ENCODE measurements at regions not wholly inside any gene's neighbourhood (a gene's known extent, or its start where the extent isn't known, plus 50 kb on each side); places are given as distances from the start of the nearest gene placed in this dataset.
"Not testable (repeated sequence)": the region's sequence is repeated elsewhere in the genome, so short reads cannot be mapped to it uniquely, and the experiment has no call there.

DNA sequence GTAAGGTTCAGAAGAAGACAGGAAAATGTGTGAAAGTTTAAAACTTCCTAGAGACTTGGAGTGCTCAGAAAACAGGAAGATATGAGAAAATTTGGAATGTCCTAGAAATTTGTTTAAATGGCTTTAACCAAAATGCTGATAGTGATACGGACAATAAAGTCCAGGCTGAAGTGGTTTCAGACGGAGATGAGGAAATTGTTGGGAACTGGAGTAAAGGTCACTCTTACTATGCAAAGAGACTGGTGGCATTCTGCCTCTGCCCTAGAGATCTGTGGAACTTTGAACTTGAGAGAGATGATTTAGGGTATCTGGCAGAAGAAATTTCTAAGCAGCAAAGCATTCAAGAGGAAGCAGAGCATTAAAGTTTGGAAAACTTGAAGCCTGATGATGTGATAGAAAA is 126.7 kb upstream of the TGFBR2 start:
- TF ChIP-seq, protein P1, sequence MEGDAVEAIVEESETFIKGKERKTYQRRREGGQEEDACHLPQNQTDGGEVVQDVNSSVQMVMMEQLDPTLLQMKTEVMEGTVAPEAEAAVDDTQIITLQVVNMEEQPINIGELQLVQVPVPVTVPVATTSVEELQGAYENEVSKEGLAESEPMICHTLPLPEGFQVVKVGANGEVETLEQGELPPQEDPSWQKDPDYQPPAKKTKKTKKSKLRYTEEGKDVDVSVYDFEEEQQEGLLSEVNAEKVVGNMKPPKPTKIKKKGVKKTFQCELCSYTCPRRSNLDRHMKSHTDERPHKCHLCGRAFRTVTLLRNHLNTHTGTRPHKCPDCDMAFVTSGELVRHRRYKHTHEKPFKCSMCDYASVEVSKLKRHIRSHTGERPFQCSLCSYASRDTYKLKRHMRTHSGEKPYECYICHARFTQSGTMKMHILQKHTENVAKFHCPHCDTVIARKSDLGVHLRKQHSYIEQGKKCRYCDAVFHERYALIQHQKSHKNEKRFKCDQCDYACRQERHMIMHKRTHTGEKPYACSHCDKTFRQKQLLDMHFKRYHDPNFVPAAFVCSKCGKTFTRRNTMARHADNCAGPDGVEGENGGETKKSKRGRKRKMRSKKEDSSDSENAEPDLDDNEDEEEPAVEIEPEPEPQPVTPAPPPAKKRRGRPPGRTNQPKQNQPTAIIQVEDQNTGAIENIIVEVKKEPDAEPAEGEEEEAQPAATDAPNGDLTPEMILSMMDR (IDR thresholded peaks at IDR 0.05; ENCODE audit: poor library complexity, severe bottlenecking) = not testable (repeated sequence)
- not testable (repeated sequence) for TF ChIP-seq EP300 (conservative IDR thresholded peaks at IDR 0.05; ENCODE audit: poor library complexity, severe bottlenecking); POLR2AphosphoS5 (IDR thresholded peaks at IDR 0.05); EZH2 (IDR thresholded peaks at IDR 0.05; ENCODE audit: borderline replicate concordance, insufficient read depth, low read length, poor library complexity, severe bottlenecking); SMC3 (conservative IDR thresholded peaks at IDR 0.05; ENCODE audit: poor library complexity); RAD21 (conservative IDR thresholded peaks at IDR 0.05)
- TF ChIP-seq, protein P2, sequence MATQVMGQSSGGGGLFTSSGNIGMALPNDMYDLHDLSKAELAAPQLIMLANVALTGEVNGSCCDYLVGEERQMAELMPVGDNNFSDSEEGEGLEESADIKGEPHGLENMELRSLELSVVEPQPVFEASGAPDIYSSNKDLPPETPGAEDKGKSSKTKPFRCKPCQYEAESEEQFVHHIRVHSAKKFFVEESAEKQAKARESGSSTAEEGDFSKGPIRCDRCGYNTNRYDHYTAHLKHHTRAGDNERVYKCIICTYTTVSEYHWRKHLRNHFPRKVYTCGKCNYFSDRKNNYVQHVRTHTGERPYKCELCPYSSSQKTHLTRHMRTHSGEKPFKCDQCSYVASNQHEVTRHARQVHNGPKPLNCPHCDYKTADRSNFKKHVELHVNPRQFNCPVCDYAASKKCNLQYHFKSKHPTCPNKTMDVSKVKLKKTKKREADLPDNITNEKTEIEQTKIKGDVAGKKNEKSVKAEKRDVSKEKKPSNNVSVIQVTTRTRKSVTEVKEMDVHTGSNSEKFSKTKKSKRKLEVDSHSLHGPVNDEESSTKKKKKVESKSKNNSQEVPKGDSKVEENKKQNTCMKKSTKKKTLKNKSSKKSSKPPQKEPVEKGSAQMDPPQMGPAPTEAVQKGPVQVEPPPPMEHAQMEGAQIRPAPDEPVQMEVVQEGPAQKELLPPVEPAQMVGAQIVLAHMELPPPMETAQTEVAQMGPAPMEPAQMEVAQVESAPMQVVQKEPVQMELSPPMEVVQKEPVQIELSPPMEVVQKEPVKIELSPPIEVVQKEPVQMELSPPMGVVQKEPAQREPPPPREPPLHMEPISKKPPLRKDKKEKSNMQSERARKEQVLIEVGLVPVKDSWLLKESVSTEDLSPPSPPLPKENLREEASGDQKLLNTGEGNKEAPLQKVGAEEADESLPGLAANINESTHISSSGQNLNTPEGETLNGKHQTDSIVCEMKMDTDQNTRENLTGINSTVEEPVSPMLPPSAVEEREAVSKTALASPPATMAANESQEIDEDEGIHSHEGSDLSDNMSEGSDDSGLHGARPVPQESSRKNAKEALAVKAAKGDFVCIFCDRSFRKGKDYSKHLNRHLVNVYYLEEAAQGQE (IDR thresholded peaks at IDR 0.05; ENCODE audit: borderline replicate concordance) = not testable (repeated sequence)

Data from neural cell (in vitro differentiated cells).